ENCODE measurements at regions not wholly inside any gene's neighbourhood (a gene's known extent, or its start where the extent isn't known, plus 50 kb on each side); places are given as distances from the start of the nearest gene placed in this dataset.

DNA sequence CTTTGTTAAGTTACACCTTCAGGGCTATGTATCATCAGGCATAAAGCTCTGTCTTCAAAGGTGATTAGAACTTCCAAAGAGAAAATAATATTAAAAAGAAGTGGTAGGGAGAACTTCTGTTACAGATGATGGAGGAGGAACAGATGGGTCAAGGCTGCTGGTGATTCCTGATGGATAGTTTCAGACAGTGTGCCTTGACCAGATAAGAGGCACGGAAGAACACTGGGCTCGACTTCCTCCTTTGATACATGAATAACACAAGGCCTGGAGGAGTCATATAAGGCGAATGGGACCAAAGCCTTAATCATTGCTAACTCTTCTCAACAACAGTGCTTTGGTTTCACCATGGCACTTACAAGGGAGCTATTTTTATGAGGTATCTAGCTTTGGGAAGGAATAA is 128.1 kb upstream of the RXFP2 start:
- no peak for DNase-seq

DNA sequence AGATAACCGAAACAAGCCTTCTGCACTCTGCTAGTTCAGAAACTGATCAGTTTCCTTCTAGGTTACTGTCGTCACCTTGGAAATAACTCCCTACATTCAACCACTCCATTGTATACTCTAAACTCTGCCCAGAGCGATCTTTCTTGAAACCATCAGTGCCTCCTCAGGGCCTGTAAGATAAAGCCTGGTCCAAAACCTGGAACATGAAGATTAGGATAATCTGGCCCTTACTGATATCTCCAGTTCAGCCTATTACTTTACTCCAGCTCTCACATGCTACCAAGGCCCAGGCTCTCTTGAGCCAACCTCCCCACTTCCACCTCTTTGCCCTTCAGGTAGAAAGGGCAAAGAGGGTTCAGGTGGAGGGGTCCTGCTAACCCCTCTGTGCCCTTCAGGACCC is 125.3 kb upstream of the RXFP2 start:
- DNase-seq: no peak

DNA sequence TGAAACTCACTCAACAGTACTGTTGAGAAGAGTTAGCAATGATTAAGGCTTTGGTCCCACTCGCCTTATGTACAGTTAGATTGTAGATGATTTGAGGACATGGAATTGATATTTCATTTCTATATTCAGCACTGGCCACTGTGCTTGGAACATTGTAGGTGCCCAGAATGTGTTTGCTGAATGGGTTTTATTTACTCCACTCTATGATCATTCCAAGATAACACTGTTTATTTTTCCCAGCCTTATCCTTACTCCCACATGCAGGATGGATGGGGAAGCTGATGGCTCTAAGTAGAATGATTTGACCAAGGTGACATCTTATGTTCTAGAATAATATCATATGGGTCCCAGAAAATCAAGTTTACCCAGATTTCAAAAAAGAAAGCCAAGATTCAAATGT is 124.6 kb upstream of the RXFP2 start:
- DNase-seq: no peak

DNA sequence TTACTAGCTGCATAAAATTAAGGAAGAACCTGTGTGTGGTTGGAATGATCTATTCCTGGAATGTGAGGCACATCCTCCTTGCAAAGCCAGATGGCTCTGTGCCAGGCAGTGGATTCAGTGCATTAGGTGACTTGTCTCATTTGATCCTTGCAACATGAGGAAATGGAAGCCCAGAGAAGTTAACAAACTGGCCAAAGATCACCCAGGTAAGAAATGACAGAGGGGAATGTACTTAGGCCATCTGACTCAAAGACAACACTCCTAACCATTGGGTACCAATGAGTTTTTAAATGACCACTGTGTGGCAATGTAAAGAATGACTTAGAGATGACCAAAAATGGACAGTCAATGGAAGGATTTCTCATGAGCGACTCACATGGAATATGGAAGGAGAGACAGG is 114.2 kb upstream of the RXFP2 start:
- no peak for DNase-seq

DNA sequence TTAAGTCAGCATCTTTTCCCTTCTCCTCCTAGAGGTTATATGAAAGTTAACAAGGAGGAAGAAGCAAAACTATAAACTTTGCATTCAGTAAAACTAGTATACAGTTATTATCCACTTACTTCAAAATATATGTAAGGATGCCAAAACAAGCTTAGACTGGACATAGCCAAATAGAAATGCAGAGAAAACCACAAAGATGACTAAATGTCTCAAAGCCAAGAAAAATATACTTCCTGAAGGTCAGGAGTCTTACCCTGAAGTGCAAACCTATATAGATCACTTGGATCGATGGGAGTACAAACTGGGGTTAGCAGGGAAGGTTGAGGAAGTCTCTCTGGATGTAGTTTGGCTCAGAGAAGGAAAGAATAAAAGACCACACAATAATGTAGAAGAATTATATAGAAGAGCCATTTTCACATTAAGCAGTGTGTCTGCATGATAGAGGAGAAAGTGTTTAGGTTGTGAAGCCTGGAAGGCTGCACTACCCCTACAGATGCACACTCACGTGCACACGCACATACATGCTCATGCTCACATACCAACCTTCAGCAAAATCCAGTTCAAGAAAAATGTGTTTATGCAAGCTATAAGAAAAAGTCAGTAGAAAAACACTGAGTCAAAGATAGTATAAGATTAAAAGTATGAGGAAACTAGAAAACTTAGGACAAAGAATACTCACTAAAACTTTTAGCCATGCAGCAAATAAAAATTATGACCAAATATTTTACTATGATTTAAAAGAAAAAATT is 112.1 kb upstream of the RXFP2 start:
- no peak for DNase-seq

DNA sequence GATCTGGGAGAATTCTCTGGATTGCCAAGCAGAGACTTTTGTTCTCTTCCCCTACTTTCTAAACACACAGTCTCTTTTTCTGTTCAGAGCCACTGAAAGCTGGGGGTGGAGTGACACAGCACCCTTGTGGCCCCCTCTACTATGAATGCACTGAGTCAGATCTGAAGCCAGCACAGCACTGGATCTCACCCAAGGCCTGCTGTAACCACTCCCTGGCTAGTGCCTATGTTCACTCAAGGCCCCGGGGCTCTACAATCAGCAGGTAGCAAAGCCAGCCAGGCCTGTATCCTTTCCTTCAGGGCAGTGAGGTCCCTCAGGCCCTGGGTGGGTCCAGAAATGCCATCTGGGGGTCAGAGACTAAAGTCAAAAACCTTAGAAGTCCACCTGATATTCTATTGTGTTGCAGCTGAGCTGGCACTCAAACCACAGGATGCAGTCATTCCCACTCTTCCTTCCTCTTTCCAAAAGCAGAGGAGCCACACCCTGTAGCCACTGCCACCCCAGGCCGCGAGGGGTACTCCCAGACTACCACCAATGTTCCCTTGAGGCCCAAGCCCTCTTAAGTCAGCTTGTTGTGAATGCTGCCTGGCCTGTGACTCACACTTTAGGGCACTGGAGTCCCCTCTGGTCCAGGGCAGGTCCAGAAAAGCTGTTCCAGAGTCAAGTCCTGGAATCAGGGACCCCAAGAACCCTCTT is 110.1 kb upstream of the RXFP2 start:
- no peak for DNase-seq

DNA sequence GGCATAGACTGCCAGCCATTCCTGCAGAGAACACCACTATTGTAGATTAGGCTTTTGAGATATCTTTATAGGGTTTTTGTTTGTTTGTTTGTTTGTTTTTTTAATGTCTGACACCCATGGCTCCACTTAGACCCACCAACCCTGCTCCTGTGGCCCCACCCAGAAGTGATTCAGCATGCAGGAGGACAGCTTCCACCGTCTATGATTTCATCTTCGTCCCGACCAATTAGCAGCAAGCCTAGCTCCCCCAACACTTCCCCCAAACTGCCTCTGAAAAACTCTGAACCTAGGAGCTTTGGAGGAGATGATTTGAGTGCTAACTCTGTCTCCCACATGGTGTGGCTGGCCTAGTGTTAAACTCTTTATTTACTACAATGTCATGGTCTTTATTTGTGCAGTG is 108.3 kb upstream of the RXFP2 start:
- no peak for DNase-seq

DNA sequence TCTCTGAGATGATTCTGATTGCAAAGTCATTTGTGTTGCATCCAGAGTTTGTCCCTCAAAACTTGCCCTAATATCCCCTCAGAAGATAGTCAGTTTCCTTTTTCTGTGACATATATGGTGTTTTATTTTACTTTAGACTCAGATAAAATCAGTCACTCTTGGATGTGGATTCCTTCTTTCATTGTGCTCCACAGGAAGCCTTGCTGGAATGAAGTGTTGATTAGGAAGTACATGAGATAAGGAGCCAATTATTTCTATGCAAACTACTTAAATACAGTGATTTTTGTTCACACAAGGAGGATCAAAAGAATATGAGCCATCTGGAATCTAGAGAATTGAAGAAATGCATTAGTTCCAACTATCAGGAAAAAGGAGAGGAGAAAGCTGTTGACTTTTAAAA is 107.6 kb upstream of the RXFP2 start:
- DNase-seq: no peak

DNA sequence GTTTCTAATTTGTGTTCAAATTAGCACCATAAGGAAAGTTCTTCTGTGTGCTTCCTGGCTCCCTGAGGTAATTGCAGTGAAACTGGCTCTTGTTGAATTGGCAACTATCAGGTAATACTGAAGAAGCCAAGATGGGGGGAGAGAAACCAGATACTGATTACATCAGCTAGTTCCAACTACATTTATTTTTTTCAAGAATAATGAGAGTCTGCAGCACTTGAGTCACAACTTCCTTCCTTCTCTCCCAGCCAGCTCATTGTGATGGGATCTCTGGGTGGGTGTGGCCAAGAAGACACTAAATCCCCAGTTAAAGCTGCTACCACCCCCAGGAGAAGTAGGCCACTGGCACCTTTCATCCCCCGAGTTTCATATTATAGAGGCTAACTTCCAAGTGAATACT is 100.7 kb upstream of the RXFP2 start:
- no peak for DNase-seq

DNA sequence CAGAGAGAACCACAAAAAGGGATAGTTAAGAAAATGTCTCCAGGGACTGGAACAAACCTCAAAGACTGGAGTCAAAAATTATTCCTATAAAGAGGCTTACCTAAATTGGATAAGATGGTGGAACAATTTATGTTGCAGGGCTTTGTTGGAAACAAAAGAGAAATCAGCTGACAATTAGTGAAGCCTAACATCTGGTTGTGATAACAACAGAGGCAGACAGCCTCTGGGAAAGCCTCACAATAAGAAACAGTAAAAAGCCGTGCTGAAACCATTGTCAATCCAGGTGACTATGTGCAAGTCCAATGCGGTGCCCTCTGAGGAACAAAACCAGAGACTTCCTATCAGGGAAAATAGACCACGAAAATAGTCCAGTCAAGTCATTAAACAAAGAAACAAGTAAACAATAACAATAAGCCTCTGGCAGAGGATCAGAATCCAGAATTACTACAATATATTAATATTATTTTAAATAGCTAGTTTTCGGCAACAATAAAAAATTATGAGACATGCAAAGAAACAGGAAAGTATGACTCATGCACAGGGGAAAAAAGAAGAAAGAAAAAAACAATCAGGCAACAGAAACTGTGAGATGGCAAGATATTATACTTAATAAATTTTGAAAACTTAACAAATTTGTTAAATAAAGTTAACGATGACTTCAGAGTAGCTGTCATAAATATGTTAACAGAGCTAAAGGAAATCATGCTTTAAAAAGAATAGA is 99.7 kb upstream of the RXFP2 start:
- no peak for DNase-seq

DNA sequence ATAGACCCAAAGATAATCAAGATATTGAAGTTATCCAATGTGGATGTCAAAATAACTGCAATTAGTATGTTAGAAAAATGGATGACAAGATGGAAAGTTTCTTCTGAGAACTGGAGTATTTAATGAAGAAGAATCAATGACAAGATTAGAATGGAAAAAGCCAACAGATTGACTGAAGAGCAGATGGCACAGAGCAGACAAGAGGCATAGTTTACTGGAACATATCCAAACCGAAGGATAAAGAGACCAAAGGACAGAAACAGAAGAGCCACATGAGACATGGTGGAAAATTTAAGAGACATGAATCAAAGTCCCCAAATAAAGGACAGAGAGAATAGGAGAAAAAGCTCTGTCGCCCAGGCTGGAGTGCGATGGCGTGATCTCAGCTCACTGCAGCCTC is 89.6 kb upstream of the RXFP2 start:
- DNase-seq: no peak

DNA sequence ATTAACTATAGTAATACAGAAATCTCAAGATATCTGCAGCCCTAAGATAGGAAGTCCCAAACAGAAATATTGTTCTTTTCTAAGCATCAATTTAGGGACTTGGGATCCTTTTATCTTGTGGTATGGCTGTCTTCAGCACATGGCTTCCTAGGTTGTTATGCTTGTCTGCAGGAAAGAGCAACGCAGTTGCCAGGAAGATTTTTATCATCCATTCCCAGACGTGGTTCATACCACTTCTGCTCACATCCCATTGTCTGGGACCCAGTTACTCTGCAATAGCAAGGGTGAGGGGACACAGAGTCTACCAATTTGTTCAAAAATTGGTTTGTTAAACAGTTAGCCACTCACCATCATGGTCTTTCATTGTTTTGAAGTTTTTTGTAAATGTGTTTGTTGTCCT is 85.6 kb upstream of the RXFP2 start:
- DNase-seq: no peak

DNA sequence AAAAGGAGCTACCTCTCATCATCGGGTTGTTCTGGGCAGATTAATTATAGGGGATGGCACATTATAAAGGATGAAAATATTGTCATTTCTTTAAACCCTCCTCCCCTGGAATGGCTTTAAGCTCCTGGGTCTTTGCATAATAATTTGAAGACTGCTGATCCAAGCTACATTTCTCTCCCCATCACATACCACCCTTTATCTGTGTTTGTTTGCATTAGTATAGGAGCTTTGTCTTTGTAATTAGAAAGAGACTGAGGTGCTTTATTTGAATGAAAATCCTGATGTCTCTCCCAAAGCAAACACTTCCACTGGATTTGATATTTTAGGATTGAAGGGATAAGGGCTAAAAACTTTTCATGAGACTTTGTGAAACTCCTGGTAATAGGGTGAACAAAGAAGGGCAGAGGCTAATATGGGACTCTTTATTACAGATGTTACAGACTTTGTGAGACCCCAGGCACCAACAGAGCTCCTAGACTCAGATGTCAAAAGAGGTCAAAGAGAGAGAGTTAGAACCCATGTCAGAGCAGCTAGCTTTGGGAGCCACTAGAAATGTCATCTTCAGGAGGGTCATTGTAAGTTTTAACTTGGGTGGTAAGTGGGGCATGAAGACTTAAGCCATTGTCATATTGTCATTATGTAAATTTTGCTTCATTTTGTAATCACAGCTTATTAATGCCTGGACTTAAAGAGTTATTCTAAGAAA is 75.3 kb upstream of the RXFP2 start:
- DNase-seq: no peak

DNA sequence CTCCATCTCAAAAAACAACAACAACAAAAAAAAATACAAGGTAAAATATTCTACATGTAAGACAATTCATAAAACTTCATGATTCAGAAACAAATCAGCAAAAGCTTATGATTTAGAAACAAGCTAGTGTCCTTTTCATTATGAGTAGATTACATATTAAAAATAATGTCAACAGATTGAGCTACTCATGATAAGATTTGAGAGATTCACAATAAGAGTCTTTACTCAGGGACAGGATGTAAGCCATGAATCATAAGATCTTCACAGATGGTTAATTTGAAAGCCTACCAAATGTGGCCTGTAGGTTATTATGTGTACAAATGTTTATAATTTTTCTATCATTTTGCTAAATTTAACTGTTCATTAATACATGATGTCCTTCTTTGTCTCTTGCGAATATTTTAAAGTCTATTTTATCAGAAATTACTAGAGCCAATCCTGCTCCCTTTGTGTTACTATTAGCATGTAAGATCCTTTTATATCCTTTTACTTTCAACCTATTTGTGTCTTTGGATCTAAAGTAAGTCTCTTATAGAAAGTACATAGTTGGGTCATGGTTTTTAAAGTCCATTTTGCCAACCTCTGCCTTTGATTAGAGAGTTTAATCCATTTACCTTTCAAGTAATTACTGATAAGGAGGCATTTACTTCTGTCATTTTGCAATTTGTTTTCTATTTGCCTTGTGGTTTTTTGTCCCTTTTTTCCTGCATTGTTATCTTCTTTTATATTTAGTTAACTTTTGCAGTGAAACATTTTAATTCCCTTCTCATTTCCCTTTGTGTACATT is 68.3 kb upstream of the RXFP2 start:
- DNase-seq: no peak

DNA sequence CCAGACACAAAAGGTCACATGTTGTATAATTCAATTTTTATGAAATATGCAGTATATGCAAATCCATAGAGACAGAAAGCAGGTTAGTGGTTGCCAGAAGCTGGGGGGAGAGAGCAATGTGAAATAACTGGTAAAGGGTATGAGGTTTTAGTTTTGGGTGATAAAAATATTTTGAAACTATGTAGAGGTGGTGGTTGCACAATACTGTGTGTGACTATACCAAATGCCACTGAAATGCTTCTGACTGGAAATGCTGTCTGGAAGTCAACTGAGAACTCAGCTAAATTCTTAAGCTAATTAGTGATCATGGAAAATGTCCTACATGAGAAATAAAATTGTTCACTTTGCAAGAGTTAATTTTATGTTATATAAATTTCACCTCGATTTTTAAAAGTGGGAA is 65.3 kb upstream of the RXFP2 start:
- DNase-seq: no peak

DNA sequence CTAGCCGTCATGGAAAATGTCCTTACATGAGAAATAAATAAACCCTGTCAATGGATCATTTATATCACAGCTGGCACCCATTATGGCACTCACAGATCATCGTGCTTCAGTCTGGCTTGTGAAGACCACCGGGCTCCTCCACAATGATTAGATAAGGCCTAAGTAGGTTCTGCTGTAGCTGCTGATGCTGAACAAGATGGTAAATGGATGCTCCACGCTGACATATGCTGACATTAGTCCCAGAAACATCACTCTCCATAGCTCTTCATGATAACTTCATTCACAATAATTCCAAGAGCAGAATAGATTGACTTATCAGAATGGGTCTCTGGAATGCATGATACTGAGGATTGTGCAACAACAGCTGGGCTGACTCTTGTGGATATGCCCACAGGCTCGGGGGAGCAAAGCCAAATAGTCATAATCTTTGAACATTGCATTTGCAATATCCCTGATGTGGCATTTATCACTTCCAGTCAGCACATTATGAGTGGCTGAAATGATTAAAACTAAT is 63.8 kb upstream of the RXFP2 start:
- DNase-seq: no peak

DNA sequence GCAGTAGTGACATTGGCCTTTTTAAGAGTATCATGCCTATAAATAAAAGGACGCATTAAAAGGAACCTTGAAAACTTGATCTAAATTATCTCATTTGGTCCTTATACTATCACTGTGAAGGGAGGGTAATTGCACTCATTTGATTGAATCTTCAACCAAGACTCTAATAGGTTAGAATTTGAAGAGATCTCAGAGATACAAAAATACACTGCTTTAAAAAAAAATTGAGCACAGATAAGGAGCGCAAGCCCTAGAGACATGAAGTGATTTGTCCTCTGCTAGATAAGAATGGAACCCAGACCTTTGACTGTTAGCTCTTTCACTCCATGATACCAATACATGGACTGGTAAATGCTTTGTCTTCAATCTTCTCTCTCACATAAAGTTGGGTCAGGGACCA is 58.2 kb upstream of the RXFP2 start:
- DNase-seq: no peak

DNA sequence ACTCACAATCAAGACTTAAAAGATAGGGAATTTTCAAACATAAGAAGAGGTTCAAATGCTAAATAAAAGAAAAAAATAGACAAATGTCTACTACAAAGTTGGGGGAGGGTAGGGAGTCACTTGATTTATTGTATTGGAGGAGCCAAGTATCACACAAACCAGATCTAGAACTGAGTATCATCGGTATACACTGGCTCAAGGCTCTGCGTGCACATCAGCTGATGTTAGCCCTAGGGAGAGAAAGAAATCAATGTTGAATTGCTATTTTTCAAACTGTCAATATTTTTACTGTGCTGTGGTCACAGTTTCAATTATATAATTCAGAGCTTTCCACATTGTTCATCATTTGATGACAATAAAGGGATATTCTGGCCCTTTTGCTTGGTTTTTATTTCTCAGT is 54.9 kb upstream of the RXFP2 start:
- DNase-seq: no peak

DNA sequence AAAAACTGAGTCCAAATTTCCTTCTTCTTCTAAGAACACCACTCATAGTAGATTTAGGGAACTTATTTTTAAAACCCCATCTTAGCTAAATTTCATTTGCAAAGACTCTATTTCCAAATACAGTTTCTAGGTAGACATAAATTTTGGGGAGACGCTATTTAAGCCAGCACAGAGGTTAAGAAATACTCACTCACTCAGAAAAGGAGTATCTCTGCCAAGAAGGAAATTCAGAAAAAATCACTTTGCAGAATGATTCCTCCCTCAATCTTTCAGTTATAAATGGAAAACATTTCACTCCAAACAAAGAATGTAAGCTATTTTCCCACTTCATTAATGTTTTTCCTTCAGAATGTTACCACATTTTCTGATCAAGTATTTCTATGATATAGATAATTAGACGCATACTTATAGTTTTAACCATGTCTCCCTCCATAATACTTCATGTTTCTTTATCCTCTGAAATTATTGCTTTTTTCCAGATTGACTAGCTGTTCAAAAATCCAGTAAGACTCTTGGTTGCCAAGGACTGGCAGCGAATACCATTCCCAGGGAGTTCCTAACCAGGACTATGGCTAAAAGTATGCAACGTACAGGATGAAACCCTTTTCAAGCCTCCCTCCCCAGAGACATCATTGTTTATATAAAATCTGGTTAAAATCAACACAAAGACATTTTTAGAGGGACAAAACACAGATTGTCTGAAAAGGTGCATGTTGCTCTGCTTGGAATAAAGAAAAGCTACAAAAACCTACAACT is 52.5 kb upstream of the RXFP2 start:
- DNase-seq: no peak
